Astrocyte of the hippocampus (primary cell): ENCODE measurements at regions not wholly inside any gene's neighbourhood (a gene's known extent, or its start where the extent isn't known, plus 50 kb on each side); places are given as distances from the start of the nearest gene placed in this dataset.

Source experiments
- DNase-seq: peaks from one replicate; pipeline ENCODE4 v3.0.0; 2011; ENCODE audit warnings: low read depth, low spot score

DNA sequence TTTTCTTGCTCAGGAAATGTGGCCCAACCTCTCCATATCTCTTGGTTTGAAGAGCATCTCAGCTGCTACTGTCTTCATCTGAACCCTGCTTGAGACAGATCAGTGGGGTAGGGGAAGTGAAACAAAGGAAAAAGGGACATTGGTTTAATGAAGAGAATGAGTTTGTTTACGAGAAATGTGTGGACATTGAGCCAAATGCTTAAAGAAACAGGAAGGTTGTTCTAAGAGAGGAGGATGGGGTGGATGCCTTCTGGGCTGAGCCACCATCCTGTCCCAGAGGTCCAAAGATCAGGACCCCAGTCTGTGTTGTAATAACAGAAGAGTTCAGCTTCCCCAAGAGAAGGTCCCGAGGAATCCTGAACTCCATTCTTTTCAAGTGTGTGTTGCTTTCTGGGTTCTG, 369.7 kb downstream of the INSC start:
- DNase-seq = no peak

DNA sequence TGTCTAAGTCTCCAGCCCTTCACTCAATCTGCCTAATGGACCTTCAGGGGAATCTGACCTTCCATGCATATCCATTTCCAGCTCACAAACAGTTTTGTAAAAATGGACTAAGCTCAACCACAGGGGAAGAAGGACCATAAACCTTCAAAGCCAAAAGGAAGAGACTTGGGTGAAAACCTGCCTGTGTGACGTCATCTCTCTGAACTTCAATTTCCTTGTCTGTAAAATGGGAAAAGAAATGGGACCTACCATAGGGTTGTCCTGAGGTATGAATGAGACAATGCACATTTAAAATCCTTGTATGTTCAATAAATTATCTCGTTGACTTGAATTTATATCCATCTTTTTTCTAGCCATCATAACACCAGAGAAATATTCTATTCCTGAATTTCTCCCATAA, 370.7 kb downstream of the INSC start:
- DNase-seq = no peak

DNA sequence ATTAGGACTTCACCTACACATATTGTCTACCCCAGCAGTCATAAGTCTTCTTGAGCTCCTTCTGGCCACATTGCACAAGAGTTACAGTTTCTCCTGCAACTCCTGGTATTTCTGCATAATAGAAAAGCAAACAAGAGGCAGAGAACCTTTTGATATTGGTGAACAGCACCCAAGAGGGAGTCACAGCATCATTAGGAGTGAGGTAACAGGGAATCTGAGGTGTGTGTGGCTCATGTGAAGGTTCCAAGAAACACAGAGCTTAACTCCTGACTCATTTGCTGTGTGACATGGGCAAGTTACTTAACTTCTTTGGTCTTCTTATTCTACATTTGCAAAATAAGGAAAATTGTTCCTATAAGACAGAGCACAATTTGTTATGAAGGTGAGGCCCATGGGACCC, 374.6 kb downstream of the INSC start:
- no peak for DNase-seq

GRCh38 chr11:15490535-15490934, 375.8 kb downstream of the INSC start:
- no peak for DNase-seq

DNA sequence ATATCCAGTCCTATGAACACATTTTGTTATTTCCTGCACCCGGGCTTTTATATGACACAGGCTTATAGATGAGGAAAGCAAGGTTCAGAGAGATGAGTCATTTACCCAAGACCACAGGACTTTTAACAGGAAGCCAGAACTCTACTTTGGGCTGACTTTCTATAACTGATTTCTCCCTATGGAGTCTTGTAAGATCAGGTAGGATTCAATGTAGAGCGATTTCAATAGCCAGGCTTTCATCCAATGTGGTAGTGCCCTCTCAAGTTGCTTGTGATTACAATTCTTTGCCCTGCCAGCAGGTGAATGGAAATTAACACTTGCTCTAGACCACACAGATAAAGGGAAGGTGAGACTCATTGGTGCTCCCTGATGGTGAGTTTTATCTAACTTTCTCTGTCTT, 378.3 kb downstream of the INSC start:
- DNase-seq = peak; percentile 55

DNA sequence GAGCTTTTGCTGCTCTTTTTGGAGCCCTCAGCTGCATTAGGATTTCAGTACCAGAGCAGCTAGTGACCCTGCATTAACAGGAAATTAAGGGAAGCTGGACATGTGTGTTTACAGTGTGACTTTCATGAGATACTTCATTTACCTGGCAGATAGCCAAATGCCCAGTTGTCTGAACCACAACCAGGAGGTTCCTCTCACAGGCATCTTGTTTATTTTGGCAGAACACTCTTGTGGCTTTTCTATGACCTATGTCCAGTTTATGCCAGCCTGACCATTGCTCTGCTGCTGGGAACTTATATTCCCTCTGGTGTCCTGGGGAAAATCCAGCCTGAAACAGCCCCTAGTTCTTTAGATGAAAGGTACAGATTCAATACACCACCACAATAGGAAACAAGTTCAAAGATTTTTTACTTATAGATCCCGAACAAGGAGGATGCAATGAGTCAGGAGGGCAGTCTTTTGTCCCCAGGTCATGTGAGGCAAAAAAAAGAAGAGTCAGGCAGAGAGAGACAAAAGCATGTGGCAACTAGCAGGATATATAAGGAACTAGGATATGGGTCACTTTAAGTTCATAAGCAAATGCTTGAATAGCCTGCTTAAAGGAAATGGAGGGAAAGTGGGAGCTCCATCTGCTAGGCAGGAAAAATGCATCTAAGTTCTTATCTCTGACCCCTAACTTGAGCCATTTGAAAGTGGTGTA, 379.3 kb downstream of the INSC start:
- DNase-seq = peak; percentile 41

GRCh38 chr11:15494740-15495139, 380.0 kb downstream of the INSC start:
- DNase-seq = no peak

- no peak for DNase-seq
Measured at GRCh38 chr11:15495462-15495861, 380.7 kb downstream of the INSC start.

- no peak for DNase-seq
Measured at GRCh38 chr11:15497366-15497765, 382.6 kb downstream of the INSC start.

GRCh38 chr11:15499674-15500073, 385.0 kb downstream of the INSC start:
- DNase-seq = no peak

GRCh38 chr11:15500643-15501042, 385.9 kb downstream of the INSC start:
- no peak for DNase-seq

DNA sequence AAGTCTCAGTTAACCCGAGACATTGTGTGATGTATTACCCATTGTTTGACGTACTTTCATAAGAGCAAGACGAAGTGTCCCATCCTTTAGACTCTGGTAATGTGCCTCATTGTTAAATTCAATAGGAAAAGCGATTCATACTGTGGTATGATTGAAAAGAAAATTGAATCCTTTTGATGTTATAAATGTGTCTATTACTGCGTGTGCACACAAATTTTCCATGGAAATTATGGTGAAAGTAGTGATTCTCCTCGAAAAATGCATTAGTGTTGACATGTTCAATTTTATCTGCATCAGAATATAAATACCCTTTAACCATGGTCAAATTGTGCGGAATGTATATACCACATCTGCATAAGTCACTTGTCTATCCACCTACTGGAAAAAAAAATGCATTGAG, 386.8 kb downstream of the INSC start:
- DNase-seq = no peak

- DNase-seq = no peak
Measured at GRCh38 chr11:15505155-15505554, 390.4 kb downstream of the INSC start.

GRCh38 chr11:15507592-15507991, 392.9 kb downstream of the INSC start:
- peak; percentile 83 for DNase-seq

GRCh38 chr11:15509082-15509481, 394.4 kb downstream of the INSC start:
- no peak for DNase-seq

- no peak for DNase-seq
Measured at GRCh38 chr11:15519124-15519791, 404.5 kb downstream of the INSC start.

DNA sequence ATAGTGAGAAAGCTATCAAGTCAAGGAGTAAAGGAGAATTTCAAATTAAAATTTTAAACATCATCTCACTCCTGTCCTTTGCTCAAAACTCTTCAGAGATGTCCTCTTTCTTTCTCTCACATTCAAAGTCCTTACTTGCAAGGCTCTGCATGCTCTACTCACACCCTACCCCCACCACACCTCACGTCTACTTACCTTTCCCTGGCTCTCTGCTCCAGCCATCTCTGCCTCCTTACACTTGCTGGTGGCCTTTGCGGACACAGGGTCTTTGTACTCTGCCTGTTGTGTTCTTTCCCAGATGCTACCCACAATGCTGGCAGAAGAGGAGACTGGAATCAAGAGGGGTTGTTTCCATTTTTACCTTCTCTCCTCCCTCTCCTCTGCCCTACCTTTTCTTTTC, 405.2 kb downstream of the INSC start:
- no peak for DNase-seq

DNA sequence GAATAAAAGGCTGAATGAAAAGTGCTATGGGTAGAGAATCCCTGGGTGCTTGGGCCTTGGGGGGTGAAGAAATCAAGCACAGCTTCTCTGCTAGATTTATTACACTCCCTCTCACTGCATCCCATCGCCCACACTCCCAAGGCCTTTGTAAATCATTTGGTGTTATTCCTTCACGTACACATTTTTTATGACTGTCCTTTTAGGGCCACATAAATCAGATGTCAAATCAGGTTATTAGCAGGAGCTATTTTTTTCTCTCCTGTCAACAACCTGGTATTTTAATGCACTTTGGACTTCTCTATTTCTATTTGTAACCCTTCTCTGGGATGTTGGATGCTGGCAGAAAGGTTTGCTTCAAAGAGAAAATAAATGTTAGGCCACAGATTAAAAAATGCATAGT, 408.8 kb downstream of the INSC start:
- no peak for DNase-seq

- DNase-seq = no peak
Measured at GRCh38 chr11:15525582-15525981, 410.9 kb downstream of the INSC start.

DNA sequence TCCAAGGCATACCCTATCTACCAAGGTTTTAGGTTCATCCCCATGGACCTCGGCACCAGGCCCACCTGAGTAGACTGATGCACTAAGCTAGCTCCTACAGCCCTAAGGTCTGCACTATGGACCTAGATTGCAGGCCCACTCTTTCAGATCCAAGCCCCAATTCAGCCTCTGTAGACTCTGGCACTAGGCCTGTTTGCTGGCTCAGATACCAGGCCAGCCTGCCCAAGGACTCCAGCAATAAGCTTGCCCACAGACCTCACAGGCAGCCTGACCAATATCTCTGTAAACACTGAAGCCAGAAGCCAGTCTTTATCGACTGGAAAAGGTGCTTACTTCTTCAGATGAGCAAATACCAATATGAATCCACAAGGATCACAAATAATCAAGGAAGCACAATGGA, 411.3 kb downstream of the INSC start:
- DNase-seq = no peak

DNA sequence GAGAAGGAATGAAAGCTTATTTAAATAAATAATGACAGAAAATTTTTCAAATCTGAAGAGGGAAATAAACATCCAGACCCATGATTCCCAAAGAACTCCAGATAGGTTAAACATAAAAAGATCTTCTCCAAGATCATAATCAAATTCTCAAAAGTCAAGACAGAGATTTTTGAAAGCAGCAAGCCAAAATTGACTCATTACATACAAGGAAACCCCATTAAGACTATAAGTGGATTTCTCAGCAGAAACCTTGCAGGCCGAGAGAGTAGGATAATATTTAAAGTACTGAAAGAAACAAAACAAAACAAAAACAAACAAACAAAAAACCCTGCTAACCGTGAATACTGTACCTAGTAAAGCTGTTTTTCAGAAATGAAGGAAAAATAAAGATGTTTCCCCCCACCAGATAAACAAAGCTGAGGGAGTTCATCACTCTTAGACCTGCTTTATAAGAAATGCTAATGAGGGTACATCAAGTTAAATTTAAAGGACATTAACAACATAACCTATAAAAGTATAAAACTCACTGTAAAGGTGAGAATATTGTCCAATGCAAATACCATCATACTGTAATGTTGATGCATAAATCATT, 412.2 kb downstream of the INSC start:
- no peak for DNase-seq

DNA sequence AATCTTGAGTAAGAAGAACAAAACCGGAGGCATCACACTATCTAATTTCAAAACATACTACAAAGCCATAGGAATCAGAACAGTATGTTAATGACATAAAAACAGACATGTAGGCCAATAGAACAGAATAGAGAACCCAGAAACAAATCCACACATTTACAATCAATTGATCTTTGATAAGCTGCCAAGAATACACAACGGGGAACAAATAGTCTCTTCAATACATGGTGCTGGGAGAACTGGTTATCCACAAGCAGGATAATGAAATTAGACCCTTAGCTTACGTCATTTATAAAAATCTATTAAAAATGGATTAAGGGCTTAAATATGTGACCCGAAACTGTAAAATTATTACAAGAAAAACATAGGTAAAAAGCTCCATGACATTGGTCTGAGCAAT, 417.7 kb downstream of the INSC start:
- no peak for DNase-seq

- no peak for DNase-seq
Measured at GRCh38 chr11:15534266-15534665, 419.5 kb downstream of the INSC start.
